Endometrial microvascular endothelial cells (primary cell): ENCODE measurements at regions not wholly inside any gene's neighbourhood (a gene's known extent, or its start where the extent isn't known, plus 50 kb on each side); places are given as distances from the start of the nearest gene placed in this dataset.
"Not testable (repeated sequence)": the region's sequence is repeated elsewhere in the genome, so short reads cannot be mapped to it uniquely, and the experiment has no call there.

Experiments
- in situ Hi-C: cut with HindIII; loops from 2 replicates; pipeline ENCODE4 v1.10.0; 2017; ENCODE audit warnings: low sequenced_read_pairs, low pct_unique_long_range_greater_than_20kb; ENCODE audit errors: inconsistent ontology term

GRCh38 chr12:11524446-11524845 is 125.0 kb upstream of the ETV6 start:
- in situ Hi-C loops = no loop called here

DNA sequence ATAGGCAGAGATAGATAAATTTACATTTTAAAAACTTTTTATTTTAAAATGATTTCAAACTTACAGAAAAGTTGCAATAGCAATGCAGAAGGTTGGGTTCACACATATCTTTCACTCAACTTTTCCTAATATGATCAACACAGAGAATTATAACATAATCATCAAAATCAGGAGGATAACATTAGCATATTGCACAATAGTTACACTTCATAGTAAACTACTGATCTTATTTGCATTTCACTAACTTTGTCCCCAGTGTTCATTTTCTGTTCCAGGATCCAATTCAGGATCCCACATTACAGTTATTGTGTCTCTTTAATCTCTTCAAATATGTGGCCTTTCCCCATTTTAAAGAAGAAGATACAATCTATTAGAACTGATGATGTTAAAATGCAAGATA is 115.4 kb upstream of the ETV6 start:
- in situ Hi-C loops = no loop called here

DNA sequence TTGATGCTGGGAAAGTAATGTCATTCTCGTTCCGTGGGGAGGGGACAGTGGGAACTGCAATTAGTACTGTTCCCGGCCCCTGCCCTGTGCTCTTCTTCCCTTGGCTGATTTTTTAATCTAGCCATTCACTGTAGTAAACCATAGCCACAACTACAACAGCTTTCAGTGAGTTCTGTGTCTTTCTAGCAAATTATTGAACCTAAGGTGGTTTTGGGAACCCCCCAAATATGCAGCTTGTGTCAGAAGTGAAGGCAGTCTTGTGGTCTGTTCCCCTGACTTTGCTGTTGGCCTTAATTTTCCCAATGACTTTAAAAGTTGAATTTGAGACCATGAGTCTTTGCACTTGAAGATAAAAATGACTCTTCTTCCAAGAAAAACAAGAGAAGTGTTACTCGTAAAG is 114.3 kb upstream of the ETV6 start:
- in situ Hi-C loops = no loop called here

DNA sequence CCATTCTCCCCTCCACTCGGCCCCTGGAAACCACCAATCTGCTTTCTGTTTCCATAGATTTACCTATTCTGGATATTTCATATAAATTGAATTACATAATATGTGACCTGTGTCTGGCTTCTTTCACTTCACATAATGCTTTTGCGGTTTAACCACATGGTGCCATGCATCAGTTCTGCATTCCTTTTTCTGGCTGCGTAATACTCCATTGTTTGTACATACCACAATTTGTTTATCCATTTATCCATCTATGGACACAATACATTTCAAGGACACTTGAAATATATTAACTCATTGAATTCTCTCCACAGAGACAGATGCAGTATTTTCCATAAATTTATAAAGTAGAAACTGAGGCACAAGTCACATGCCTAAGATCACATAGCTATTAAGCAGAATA is 110.3 kb upstream of the ETV6 start:
- in situ Hi-C loops = no loop called here

DNA sequence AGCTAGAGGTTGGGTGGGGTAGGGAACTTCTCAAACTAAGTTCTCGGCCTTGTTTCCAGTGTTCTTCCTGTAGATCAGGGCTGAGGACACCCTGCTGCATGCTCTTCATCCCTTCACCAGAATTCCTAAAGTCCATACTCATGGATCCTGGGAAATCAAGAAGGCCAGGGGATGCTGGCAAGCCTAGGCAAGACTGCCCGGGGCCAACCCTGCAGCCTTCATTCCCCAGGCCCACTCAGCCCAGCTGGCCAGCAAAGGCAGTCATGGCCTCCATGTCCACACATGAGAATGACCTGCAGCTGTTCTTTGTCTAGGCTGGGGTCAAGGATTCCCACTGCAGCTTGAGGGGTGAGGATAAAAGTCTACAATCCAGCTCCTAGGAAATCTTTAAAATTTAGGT is 109.3 kb upstream of the ETV6 start:
- in situ Hi-C loops = no loop called here

GRCh38 chr12:11540615-11541310 is 108.7 kb upstream of the ETV6 start:
- in situ Hi-C loops = no loop called here

- in situ Hi-C loops = no loop called here
These were observed 106.9 kb upstream of the ETV6 start for GRCh38 chr12:11542599-11542998.

DNA sequence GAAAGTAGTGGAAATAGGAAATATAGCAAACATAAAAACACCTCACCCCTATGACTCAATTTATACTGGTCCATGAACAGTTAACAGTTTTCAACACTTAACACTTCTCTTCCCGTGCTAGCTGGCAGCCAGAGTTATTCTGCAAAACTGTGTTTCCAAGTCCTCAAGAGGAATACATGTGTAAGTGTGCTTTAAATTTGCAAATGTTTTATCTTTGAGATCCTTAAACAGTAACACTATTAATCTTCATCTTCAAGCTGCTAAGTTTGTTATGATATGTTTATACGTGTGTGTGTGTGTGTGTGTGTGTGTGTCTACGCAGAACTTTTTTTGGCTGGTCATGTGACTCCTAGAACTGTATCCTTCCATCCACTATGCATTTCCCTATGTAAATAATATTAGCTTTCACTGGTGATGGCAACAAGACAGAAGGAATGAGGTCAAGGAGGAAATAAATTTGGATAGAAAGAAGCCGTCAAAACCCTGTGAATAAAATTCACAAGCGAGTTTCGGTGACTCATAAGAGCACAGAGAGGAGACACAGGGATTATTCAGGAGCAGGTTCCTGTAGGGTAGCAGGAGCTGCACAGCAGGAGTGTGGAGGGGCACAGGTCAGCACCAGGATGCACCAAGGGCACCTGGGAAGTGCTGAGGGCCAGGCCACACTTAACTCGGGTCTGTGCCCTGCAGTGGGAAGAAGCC is 105.9 kb upstream of the ETV6 start:
- in situ Hi-C loops = no loop called here

DNA sequence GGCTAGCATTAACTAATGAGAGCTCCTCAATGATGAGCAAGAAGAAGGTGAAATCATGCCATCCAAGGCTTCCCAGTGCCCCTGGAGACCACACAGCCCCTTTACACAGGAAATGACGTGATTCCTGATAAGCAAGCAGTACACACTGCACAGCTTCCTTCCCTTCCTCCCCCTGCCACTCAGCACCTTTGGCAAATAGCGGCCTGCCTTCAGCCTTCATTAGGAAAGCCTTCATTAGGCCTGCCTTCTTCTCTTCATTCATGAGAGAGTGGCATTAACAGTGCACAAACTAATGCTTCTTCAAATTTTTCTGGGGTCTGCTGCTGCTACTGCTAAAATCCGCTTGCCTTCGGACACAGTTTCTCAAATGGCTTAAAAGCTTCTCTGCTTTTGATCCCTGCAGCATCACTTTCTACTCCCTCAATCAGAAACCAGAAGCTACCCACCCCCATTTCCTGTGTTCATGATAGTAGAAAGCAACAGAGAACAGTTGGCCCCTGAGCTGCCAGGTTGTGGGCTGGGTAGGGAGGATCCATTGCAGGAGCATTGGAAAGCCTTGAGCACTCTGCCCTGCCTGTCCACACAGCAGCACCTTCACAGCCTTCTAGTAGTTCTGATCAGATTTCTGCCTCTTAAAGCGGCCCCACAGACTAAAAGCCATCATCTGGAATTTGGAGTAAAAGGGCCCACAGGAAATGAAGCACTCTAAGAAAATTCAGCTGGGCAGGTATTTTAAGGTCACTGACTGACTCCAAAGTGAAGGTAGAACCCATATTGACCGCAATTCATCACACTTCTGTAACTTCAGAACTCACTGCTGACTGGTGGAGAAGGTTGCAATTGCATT is 103.8 kb upstream of the ETV6 start:
- in situ Hi-C loops = no loop called here

GRCh38 chr12:11546582-11547270 is 102.7 kb upstream of the ETV6 start:
- in situ Hi-C loops = not testable (repeated sequence)

DNA sequence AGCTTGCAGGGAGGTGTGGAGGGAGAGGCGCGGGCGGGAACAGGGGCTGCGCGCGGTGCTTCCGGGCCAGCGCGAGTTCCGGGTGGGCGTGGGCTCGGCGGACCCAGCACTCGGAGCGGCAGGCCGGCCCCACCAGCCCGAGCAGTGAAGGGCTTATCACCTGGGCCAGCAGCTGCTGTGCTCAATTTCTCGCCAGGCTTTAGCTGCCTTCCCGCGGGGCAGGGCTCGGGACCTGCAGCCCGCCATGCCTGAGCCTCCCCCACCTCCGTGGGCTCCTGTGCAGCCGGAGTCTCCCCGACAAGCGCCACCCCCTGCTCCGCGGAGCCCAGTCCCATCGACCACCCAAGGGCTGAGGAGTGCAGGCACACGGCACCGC is 102.2 kb upstream of the ETV6 start:
- in situ Hi-C loops = not testable (repeated sequence)

DNA sequence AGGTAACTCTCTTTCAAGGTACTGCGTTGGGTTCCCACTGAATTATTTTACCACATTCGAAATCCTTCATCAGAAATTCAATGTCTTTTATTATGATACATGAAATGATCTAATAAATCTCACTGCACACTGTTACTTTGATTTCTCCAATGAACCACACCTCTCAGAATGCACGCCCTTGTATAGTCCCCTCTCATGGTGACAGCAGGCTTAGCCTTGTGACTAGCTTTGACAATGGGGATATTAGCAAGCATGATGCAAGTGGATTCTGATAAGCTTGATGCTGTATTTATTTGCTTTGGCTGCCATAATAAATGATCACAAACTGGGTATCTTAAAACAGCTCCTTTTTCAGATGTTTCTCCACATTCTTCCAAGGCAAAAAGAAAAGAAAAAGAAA is 100.4 kb upstream of the ETV6 start:
- in situ Hi-C loops = no loop called here

- in situ Hi-C loops = no loop called here
These were observed 95.5 kb upstream of the ETV6 start for GRCh38 chr12:11553871-11554533.

- in situ Hi-C loops = no loop called here
These were observed 94.3 kb upstream of the ETV6 start for GRCh38 chr12:11555195-11555594.

DNA sequence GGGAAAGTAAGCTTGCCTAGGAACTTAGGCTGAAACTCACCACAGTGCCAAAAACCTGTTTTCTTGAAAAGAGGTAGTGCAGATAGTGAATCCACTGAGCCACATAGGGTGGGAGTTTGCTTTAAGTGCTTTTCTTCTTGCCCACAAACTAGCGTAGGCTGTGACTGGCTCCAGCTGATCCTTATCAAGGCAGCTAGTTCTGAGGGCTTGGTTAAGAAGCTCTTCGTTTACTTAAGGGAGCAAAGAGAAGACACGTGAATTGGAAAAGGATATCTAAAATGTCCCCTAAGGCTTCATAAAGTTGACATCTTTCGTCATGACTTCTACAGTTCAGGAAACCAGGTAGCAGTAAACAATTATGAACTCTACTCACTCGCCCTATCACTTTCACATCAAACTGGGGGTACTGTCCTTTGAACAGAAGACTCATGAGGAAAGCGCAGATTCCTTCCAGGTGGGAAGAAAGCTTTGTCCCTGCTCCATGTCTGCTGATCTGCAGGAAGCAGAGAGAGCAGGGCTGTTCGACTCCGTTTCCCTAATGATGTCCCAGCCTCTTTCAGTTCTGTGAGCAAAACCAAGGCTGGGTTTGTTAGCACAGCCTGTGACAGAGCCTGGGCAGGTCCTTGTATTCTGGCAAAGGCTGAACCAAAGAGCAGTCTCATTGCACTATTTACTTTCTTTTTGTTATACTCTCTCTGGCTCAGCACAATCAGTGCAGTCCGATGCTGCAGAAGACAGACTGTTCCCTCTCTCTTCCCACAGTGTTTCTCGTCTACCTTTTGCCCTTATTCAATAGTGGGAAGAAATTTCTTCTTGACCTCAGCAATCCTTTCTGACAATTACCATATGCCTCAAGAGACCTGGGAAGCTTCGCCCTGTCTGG is 93.5 kb upstream of the ETV6 start:
- in situ Hi-C loops = no loop called here

DNA sequence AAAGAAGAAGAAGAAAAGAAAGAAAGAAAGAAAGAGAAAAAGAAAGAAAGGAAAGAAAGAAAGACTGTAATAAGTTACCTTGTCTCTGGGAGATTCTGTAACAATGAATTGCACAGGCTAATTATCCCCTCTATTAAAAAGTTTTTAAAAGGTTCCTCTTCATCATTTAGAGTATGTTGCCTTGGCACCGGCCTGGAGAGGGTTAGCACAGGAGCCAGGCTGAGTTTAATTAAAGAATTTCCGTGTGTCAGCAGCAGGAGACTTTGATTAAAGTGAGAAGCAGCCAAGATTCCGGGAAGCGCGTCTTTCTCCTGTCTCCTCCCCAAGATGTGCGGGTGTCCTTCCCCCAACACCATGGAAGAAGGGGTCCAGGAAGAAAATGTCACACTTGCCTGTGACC is 92.8 kb upstream of the ETV6 start:
- in situ Hi-C loops = no loop called here

GRCh38 chr12:11559626-11560340 is 89.7 kb upstream of the ETV6 start:
- in situ Hi-C loops = no loop called here
